ENCODE measurements at regions not wholly inside any gene's neighbourhood (a gene's known extent, or its start where the extent isn't known, plus 50 kb on each side); places are given as distances from the start of the nearest gene placed in this dataset.

- no peak overlapping the region for H3K9ac ChIP-seq (replicated peaks; ENCODE audit: extremely low read depth, insufficient read depth, low read length)
- no peaks in the 10 kb centered on the region for H3K79me2 ChIP-seq (ENCODE audit: control insufficient read depth, insufficient read depth, low read length)
- no peak for FAIRE-seq
- no peaks in the 10 kb centered on the region for H4K20me1 ChIP-seq (replicated peaks; ENCODE audit: control insufficient read depth, extremely low read depth, insufficient read depth, low read length)
- BruUV-seq (replicated peaks): no TSS peak
- H2AFZ ChIP-seq (ENCODE audit: low read depth, low read length): no peak overlapping the region
- no peak for DNase-seq (ENCODE audit: low read depth, low spot score)
- no peak overlapping the region for H3K4me2 ChIP-seq (ENCODE audit: insufficient read depth, low read length)
- CTCF ChIA-PET: no interaction called here
- no peak overlapping the region for H3K27ac ChIP-seq (ENCODE audit: insufficient read depth, low read depth, low read length)
- POLR2A ChIA-PET: no interaction called here
- intact Hi-C loops (cut with micrococcal nuclease) (no loop called here), dilution Hi-C loops (cut with MboI; ENCODE audit: extremely low pct_ligation_motif_present, low sequenced_read_pairs) (no loop called here)
- H3K4me1 ChIP-seq (ENCODE audit: control insufficient read depth, extremely low read depth, insufficient read depth, low read length): no peaks in the 10 kb centered on the region
- H3K27me3 ChIP-seq (ENCODE audit: control insufficient read depth in 2 of 2, insufficient read depth in 2 of 2, low read length in 2 of 2): no peaks in the 10 kb centered on the region
- no peaks in the 10 kb centered on the region for H3K9me1 ChIP-seq (replicated peaks; ENCODE audit: control insufficient read depth, extremely low read depth, insufficient read depth, low read length)
- TF ChIP-seq JUN (IDR thresholded peaks at IDR 0.05; ENCODE audit: borderline replicate concordance, insufficient read depth, insufficient read length, low read depth) (no peak), POLR2A (IDR thresholded peaks at IDR 0.05; ENCODE audit: low read depth, low read length) (no peak), POLR2AphosphoS5 (IDR thresholded peaks at IDR 0.05; ENCODE audit: insufficient read depth, low read depth, low read length) (no peak), CTCF (IDR thresholded peaks at IDR 0.05; ENCODE audit: extremely low read depth in 1 of 2, insufficient read depth in 1 of 2, low read depth in 1 of 2, low read length in 2 of 2) (no peak), MAX (IDR thresholded peaks at IDR 0.05; ENCODE audit: insufficient read depth, insufficient read length) (no peak), MYC (IDR thresholded peaks at IDR 0.05; ENCODE audit: low read depth, low read length) (no peak), EZH2 (IDR thresholded peaks at IDR 0.05; ENCODE audit: borderline replicate concordance, low read depth, low read length, severe bottlenecking) (no peak), GATA2 (IDR thresholded peaks at IDR 0.05; ENCODE audit: insufficient read depth, insufficient read length, low read depth, low read length) (no peak), FOS (IDR thresholded peaks at IDR 0.05; ENCODE audit: borderline replicate concordance, insufficient read depth, low read length) (no peak)
- no peaks in the 10 kb centered on the region for H3K36me3 ChIP-seq (ENCODE audit: control insufficient read depth in 2 of 2, extremely low read depth in 1 of 2, insufficient read depth in 2 of 2, low read length in 2 of 2)
- H3K9me3 ChIP-seq (replicated peaks; ENCODE audit: control insufficient read depth, insufficient read depth, low read length): no peaks in the 10 kb centered on the region
- H3K4me3 ChIP-seq (replicated peaks in 1 of 3; ENCODE audit: insufficient read depth in 1 of 3, low read depth in 1 of 3, low read length in 3 of 3): no peak overlapping the region
Observed at GRCh38 chr1:104856518-104856917, 1106.8 kb downstream of the AMY1C start.

All from endothelial cell of umbilical vein (primary cell).